ENCODE measurements at regions not wholly inside any gene's neighbourhood (a gene's known extent, or its start where the extent isn't known, plus 50 kb on each side); places are given as distances from the start of the nearest gene placed in this dataset.
"Not testable (repeated sequence)": the region's sequence is repeated elsewhere in the genome, so short reads cannot be mapped to it uniquely, and the experiment has no call there.

GRCh38 chr3:153552887-153553604 is 391.0 kb downstream of the RAP2B start:
- TF ChIP-seq CTCF (IDR thresholded peaks at IDR 0.05): no peak
- Histone ChIP-seq H3K27ac (no peak overlapping the region), H3K4me3 (no peak overlapping the region), H3K27me3 (ENCODE audit: low read depth) (no peaks in the 10 kb centered on the region), H3K9me3 (no peaks in the 10 kb centered on the region), H3K36me3 (no peaks in the 10 kb centered on the region), H3K4me1 (no peaks in the 10 kb centered on the region)
- ATAC-seq: no peak
- no peak for DNase-seq
- intact Hi-C loops (cut with DNase I): no loop called here

GRCh38 chr3:153553605-153553945 is 391.5 kb downstream of the RAP2B start:
- no peaks in the 10 kb centered on the region for H3K4me1 ChIP-seq
- H3K9me3 ChIP-seq: peaks cover 3% of the 10 kb centered on the region
- H3K4me3 ChIP-seq: no peak overlapping the region
- H3K27me3 ChIP-seq (ENCODE audit: low read depth): no peaks in the 10 kb centered on the region
- intact Hi-C loops (cut with DNase I): no loop called here
- DNase-seq (no peak), ATAC-seq (peak in 1 of 2 donors; percentile 46)
- no peak for TF ChIP-seq CTCF (IDR thresholded peaks at IDR 0.05)
- H3K36me3 ChIP-seq: no peaks in the 10 kb centered on the region
- H3K27ac ChIP-seq: no peak overlapping the region

- DNase-seq (no peak), ATAC-seq (no peak)
- no peak overlapping the region for H3K4me3 ChIP-seq
- no peaks in the 10 kb centered on the region for H3K36me3 ChIP-seq
- intact Hi-C loops (cut with DNase I): no loop called here
- peaks cover 18% of the 10 kb centered on the region for H3K9me3 ChIP-seq
- no peaks in the 10 kb centered on the region for H3K27me3 ChIP-seq (ENCODE audit: low read depth)
- no peak overlapping the region for H3K27ac ChIP-seq
- H3K4me1 ChIP-seq: no peaks in the 10 kb centered on the region
- no peak for TF ChIP-seq CTCF (IDR thresholded peaks at IDR 0.05)
Observed at GRCh38 chr3:153555919-153556318, 393.9 kb downstream of the RAP2B start.

- H3K4me1 ChIP-seq; H3K27me3 ChIP-seq (ENCODE audit: low read depth); intact Hi-C loops (cut with DNase I); H3K36me3 ChIP-seq; ATAC-seq; DNase-seq; H3K27ac ChIP-seq; H3K4me3 ChIP-seq: not testable (repeated sequence)
- peaks cover 43% of the 10 kb centered on the region for H3K9me3 ChIP-seq
Observed at GRCh38 chr3:153559366-153559765, 397.3 kb downstream of the RAP2B start.

- intact Hi-C loops (cut with DNase I): no loop called here
Observed at GRCh38 chr3:153567011-153567410, 405.0 kb downstream of the RAP2B start.

More at GRCh38 chr3:153567011-153567410, 405.0 kb downstream of the RAP2B start:
- Histone ChIP-seq H3K27me3 (ENCODE audit: low read depth) (no peaks in the 10 kb centered on the region), H3K4me1 (no peaks in the 10 kb centered on the region), H3K4me3 (no peak overlapping the region), H3K36me3 (no peaks in the 10 kb centered on the region), H3K27ac (no peak overlapping the region), H3K9me3 (peaks cover 21% of the 10 kb centered on the region)
- TF ChIP-seq CTCF (IDR thresholded peaks at IDR 0.05): no peak
- ATAC-seq: no peak
- no peak for DNase-seq
